ENCODE measurements at regions not wholly inside any gene's neighbourhood (a gene's known extent, or its start where the extent isn't known, plus 50 kb on each side); places are given as distances from the start of the nearest gene placed in this dataset.

- TF ChIP-seq REST (IDR thresholded peaks at IDR 0.05; ENCODE audit: insufficient replicate concordance, low read depth) (no peak), POLR2AphosphoS5 (IDR thresholded peaks at IDR 0.05; ENCODE audit: low read depth) (no peak), SPI1 (IDR thresholded peaks at IDR 0.05; ENCODE audit: borderline replicate concordance, low read depth) (no peak), GABPA (IDR thresholded peaks at IDR 0.05; ENCODE audit: low read depth) (no peak), CTCF (IDR thresholded peaks at IDR 0.05; ENCODE audit: insufficient read depth, low read length) (no peak)
- no peak overlapping the region for H3K4me3 ChIP-seq (replicated peaks; ENCODE audit: insufficient read depth, low read length)
- no peak for DNase-seq (ENCODE audit: low read depth in 1 of 2, low spot score in 1 of 2)
- H3K27ac ChIP-seq (replicated peaks), result no peak overlapping the region
- H3K27me3 ChIP-seq (ENCODE audit: insufficient read depth, poor library complexity, severe bottlenecking), result peaks cover 5% of the 10 kb centered on the region
Measured at GRCh38 chr7:24346716-24347115, 62.7 kb downstream of the NPY start.

- TF ChIP-seq POLR2AphosphoS5 (IDR thresholded peaks at IDR 0.05; ENCODE audit: low read depth) (no peak), SPI1 (IDR thresholded peaks at IDR 0.05; ENCODE audit: borderline replicate concordance, low read depth) (no peak), REST (IDR thresholded peaks at IDR 0.05; ENCODE audit: insufficient replicate concordance, low read depth) (no peak), CTCF (IDR thresholded peaks at IDR 0.05; ENCODE audit: insufficient read depth, low read length) (no peak), GABPA (IDR thresholded peaks at IDR 0.05; ENCODE audit: low read depth) (no peak)
- H3K27me3 ChIP-seq (ENCODE audit: insufficient read depth, poor library complexity, severe bottlenecking), result peaks cover 5% of the 10 kb centered on the region
- H3K4me3 ChIP-seq (replicated peaks; ENCODE audit: insufficient read depth, low read length), result no peak overlapping the region
- no peak overlapping the region for H3K27ac ChIP-seq (replicated peaks)
- DNase-seq (ENCODE audit: low read depth in 1 of 2, low spot score in 1 of 2), result no peak
Measured at GRCh38 chr7:24349339-24349738, 65.3 kb downstream of the NPY start.

GRCh38 chr7:24354456-24354855 is 70.5 kb downstream of the NPY start:
- H3K27me3 ChIP-seq (ENCODE audit: insufficient read depth, poor library complexity, severe bottlenecking), result no peaks in the 10 kb centered on the region
- H3K4me3 ChIP-seq (replicated peaks; ENCODE audit: insufficient read depth, low read length), result no peak overlapping the region
- TF ChIP-seq CTCF (IDR thresholded peaks at IDR 0.05; ENCODE audit: insufficient read depth, low read length), result no peak
- TF ChIP-seq POLR2AphosphoS5 (IDR thresholded peaks at IDR 0.05; ENCODE audit: low read depth), result no peak
- no peak for TF ChIP-seq GABPA (IDR thresholded peaks at IDR 0.05; ENCODE audit: low read depth)
- no peak for TF ChIP-seq REST (IDR thresholded peaks at IDR 0.05; ENCODE audit: insufficient replicate concordance, low read depth)
- no peak for TF ChIP-seq SPI1 (IDR thresholded peaks at IDR 0.05; ENCODE audit: borderline replicate concordance, low read depth)
- no peak overlapping the region for H3K27ac ChIP-seq (replicated peaks)
- DNase-seq (ENCODE audit: low read depth in 1 of 2, low spot score in 1 of 2), result no peak
